ENCODE measurements at regions not wholly inside any gene's neighbourhood (a gene's known extent, or its start where the extent isn't known, plus 50 kb on each side); places are given as distances from the start of the nearest gene placed in this dataset.

DNA sequence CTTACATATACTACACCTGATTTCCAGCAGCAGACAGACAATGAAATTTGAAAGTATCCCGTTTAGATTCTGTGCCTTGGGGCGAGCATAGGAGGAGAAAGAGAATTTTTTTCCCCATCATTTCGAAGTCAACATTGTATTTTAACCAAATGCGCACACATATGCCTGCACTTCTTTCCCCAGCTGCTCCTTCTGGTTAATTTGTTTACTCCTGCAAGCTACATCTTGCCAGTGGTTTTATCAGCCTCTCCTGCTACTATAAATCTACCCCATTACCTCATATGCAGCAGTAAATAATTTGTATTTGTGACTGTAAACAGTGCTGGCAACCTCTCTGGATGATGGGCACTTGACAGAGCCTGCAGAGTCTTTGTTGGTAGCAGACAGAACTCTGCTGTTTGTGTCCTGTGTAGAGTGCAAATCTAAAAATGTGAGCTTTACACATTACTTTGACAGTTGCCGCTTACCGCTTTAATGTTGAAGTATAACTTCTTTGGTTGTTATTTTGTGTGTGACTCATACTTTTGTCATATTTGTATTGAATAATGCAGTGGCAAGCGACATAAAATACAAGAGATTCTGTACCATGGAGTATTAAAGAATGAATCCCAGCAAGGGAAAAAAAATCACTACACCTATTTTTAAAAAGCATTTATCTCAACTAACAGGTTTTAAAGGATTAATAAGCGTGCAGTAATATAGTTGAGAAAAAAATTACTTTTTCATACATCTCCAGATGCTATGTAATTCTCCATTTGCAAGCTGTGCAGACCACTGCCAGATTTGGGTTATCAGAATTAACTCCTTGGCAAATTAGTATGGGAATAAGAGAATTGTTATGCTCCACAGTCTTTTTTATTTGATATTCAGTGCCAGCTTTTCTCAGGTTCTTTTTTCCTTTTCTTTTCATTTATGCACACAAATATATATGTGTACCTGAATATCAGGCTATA, 536.8 kb downstream of the XIRP2 start:
- TF ChIP-seq, protein P1, sequence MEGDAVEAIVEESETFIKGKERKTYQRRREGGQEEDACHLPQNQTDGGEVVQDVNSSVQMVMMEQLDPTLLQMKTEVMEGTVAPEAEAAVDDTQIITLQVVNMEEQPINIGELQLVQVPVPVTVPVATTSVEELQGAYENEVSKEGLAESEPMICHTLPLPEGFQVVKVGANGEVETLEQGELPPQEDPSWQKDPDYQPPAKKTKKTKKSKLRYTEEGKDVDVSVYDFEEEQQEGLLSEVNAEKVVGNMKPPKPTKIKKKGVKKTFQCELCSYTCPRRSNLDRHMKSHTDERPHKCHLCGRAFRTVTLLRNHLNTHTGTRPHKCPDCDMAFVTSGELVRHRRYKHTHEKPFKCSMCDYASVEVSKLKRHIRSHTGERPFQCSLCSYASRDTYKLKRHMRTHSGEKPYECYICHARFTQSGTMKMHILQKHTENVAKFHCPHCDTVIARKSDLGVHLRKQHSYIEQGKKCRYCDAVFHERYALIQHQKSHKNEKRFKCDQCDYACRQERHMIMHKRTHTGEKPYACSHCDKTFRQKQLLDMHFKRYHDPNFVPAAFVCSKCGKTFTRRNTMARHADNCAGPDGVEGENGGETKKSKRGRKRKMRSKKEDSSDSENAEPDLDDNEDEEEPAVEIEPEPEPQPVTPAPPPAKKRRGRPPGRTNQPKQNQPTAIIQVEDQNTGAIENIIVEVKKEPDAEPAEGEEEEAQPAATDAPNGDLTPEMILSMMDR (IDR thresholded peaks at IDR 0.05), result no peak
- TF ChIP-seq POLR2A (IDR thresholded peaks at IDR 0.05), result no peak

All from lower leg skin (tissue), 3 donors.